Esophagus squamous epithelium (tissue), 4 donors: ENCODE measurements at regions not wholly inside any gene's neighbourhood (a gene's known extent, or its start where the extent isn't known, plus 50 kb on each side); places are given as distances from the start of the nearest gene placed in this dataset.

Experiments
- POLR2A ChIP-seq, 4 donors: fragments of 450-650 bp; IDR thresholded peaks; one replicate each; pipeline ENCODE4 v1.6.1; 2017; ENCODE audit warnings: antibody characterized with exemption in 4 of 4, mild to moderate bottlenecking in 4 of 4, moderate library complexity in 3 of 4
- TF ChIP-seq, protein P1 (sequence below), 6 experiments: fragments of 450-650 bp in 4 of 6; fragments of 200-600 bp in 2 of 6; sonication (generic) in 2 of 6; IDR thresholded peaks; one replicate each; pipeline ENCODE4 v1.5.1; 2016 to 2019; ENCODE audit warnings: antibody characterized with exemption in 6 of 6, mild to moderate bottlenecking in 4 of 6, moderate library complexity in 4 of 6

- TF ChIP-seq, protein P1, sequence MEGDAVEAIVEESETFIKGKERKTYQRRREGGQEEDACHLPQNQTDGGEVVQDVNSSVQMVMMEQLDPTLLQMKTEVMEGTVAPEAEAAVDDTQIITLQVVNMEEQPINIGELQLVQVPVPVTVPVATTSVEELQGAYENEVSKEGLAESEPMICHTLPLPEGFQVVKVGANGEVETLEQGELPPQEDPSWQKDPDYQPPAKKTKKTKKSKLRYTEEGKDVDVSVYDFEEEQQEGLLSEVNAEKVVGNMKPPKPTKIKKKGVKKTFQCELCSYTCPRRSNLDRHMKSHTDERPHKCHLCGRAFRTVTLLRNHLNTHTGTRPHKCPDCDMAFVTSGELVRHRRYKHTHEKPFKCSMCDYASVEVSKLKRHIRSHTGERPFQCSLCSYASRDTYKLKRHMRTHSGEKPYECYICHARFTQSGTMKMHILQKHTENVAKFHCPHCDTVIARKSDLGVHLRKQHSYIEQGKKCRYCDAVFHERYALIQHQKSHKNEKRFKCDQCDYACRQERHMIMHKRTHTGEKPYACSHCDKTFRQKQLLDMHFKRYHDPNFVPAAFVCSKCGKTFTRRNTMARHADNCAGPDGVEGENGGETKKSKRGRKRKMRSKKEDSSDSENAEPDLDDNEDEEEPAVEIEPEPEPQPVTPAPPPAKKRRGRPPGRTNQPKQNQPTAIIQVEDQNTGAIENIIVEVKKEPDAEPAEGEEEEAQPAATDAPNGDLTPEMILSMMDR (IDR thresholded peaks at IDR 0.05) = no peak
- no peak for TF ChIP-seq POLR2A (IDR thresholded peaks at IDR 0.05)
Measured at GRCh38 chr3:16720367-16720940, 115.2 kb upstream of the DAZL start.
